ENCODE measurements at regions not wholly inside any gene's neighbourhood (a gene's known extent, or its start where the extent isn't known, plus 50 kb on each side); places are given as distances from the start of the nearest gene placed in this dataset.

- no peak for TF ChIP-seq RFX5 (IDR thresholded peaks at IDR 0.05; ENCODE audit: low read depth, low read length)
- TF ChIP-seq POLR2A (IDR thresholded peaks at IDR 0.05; ENCODE audit: low read depth, low read length): no peak
- no peak for TF ChIP-seq CTCF (conservative IDR thresholded peaks at IDR 0.05; ENCODE audit: low read depth, low read length)
- no peak for TF ChIP-seq MXI1 (IDR thresholded peaks at IDR 0.05; ENCODE audit: borderline replicate concordance, low read depth, low read length)
- no peak for TF ChIP-seq CEBPB (IDR thresholded peaks at IDR 0.05; ENCODE audit: low read depth, low read length)
- TF ChIP-seq RAD21 (IDR thresholded peaks at IDR 0.05; ENCODE audit: low read length): no peak
- TF ChIP-seq RCOR1 (IDR thresholded peaks at IDR 0.05; ENCODE audit: insufficient replicate concordance, low read length): no peak
- TF ChIP-seq SMC3 (IDR thresholded peaks at IDR 0.05; ENCODE audit: low read depth, low read length): no peak
- TF ChIP-seq FOS (IDR thresholded peaks at IDR 0.05; ENCODE audit: low read depth, low read length): no peak
Observed at GRCh38 chr1:51025374-51025773, 55.3 kb downstream of the CDKN2C start.

Measured in IMR-90 (cell line).